CD4-positive, alpha-beta T cell treated with Interleukin-2 at 100 ng/mL for 4 hours (primary cell): ENCODE measurements at regions not wholly inside any gene's neighbourhood (a gene's known extent, or its start where the extent isn't known, plus 50 kb on each side); places are given as distances from the start of the nearest gene placed in this dataset.

Experiments used
- DNase-seq: peaks from one replicate; pipeline ENCODE4 v3.0.0-alpha.2; 2020; ENCODE audit warnings: low spot score

- DNase-seq = no peak
Observed at GRCh38 chr18:78905334-78905733, 74.3 kb upstream of the SALL3 start.

GRCh38 chr18:78906066-78906465 lies 73.6 kb upstream of the SALL3 start:
- no peak for DNase-seq

GRCh38 chr18:78908462-78909260 lies 71.0 kb upstream of the SALL3 start:
- DNase-seq = no peak

- no peak for DNase-seq
Observed at GRCh38 chr18:78911751-78912283, 67.8 kb upstream of the SALL3 start.

- no peak for DNase-seq
Observed at GRCh38 chr18:78912336-78912735, 67.3 kb upstream of the SALL3 start.

GRCh38 chr18:78912844-78913243 lies 66.8 kb upstream of the SALL3 start:
- no peak for DNase-seq

GRCh38 chr18:78913395-78913794 lies 66.2 kb upstream of the SALL3 start:
- DNase-seq = no peak

GRCh38 chr18:78913830-78914231 lies 65.8 kb upstream of the SALL3 start:
- no peak for DNase-seq

GRCh38 chr18:78914249-78914935 lies 65.2 kb upstream of the SALL3 start:
- DNase-seq = no peak

- DNase-seq = no peak
Observed at GRCh38 chr18:78915446-78916008, 64.1 kb upstream of the SALL3 start.

GRCh38 chr18:78918707-78919106 lies 60.9 kb upstream of the SALL3 start:
- no peak for DNase-seq

GRCh38 chr18:78919956-78920355 lies 59.7 kb upstream of the SALL3 start:
- DNase-seq = no peak

GRCh38 chr18:78920456-78921138 lies 59.0 kb upstream of the SALL3 start:
- no peak for DNase-seq

- DNase-seq = no peak
Observed at GRCh38 chr18:78922856-78923255, 56.8 kb upstream of the SALL3 start.

GRCh38 chr18:78924301-78924700 lies 55.3 kb upstream of the SALL3 start:
- DNase-seq = no peak

- no peak for DNase-seq
Observed at GRCh38 chr18:78924786-78925540, 54.7 kb upstream of the SALL3 start.

- no peak for DNase-seq
Observed at GRCh38 chr18:78925557-78926242, 53.9 kb upstream of the SALL3 start.

- no peak for DNase-seq
Observed at GRCh38 chr18:78926243-78926615, 53.4 kb upstream of the SALL3 start.

GRCh38 chr18:78927156-78927555 lies 52.5 kb upstream of the SALL3 start:
- DNase-seq = no peak

GRCh38 chr18:78927616-78928015 lies 52.0 kb upstream of the SALL3 start:
- no peak for DNase-seq

GRCh38 chr18:78928076-78928475 lies 51.5 kb upstream of the SALL3 start:
- no peak for DNase-seq
